OCI-LY7 (cell line): ENCODE measurements at regions not wholly inside any gene's neighbourhood (a gene's known extent, or its start where the extent isn't known, plus 50 kb on each side); places are given as distances from the start of the nearest gene placed in this dataset.

Experiments
- BruUV-seq: library from RNA; stranded (reverse); fragments of 400-500 nt; replicated peaks from 2 replicates; lab custom pipeline; 2021; lab: Mats Ljungman, UMichigan
- CTCF ChIA-PET: fragments of 300-600 bp; sonication (Branson Sonifier 250); formaldehyde crosslinking; loops from one replicate; lab custom pipeline; 2022; ENCODE audit warnings: antibody characterized with exemption; ENCODE audit not compliant: unreplicated experiment; lab: Charles Lee
- POLR2A ChIA-PET: fragments of 300-600 bp; sonication (Branson Sonifier 250); formaldehyde crosslinking; loops from one replicate; lab custom pipeline; 2022; ENCODE audit warnings: antibody characterized with exemption; lab: Charles Lee
- DNase-seq: peaks from one replicate; pipeline ENCODE4 v3.0.0-alpha.2; 2015; ENCODE audit warnings: low spot score
- H2AFZ ChIP-seq: fragments of 200-600 bp; sonication (generic), shearing (Covaris generic); 2 replicates; pipeline ENCODE4 v1.6.1; 2014; ENCODE audit warnings: mild to moderate bottlenecking, antibody characterized with exemption, low read length, moderate library complexity
- H3K27ac ChIP-seq: fragments of 200-600 bp; sonication (generic); 2 replicates; pipeline ENCODE4 v1.5.1; 2014; ENCODE audit warnings: mixed run types, low read depth, mild to moderate bottlenecking, moderate library complexity, low read length, inconsistent platforms; ENCODE audit not compliant: poor library complexity, severe bottlenecking
- H3K36me3 ChIP-seq: fragments of 200-600 bp; sonication (generic); 2 replicates; pipeline ENCODE4 v1.6.1; 2014; ENCODE audit warnings: mild to moderate bottlenecking, antibody characterized with exemption, low read length, moderate library complexity, mixed read lengths; ENCODE audit not compliant: insufficient read depth
- H3K4me1 ChIP-seq: fragments of 200-600 bp; sonication (generic); 2 replicates; pipeline ENCODE4 v1.5.1; 2014; ENCODE audit warnings: mild to moderate bottlenecking, low read length; ENCODE audit not compliant: insufficient read depth, poor library complexity, severe bottlenecking
- H3K4me2 ChIP-seq: fragments of 200-600 bp; sonication (generic); 2 replicates; pipeline ENCODE4 v1.6.1; 2014; ENCODE audit warnings: mild to moderate bottlenecking, low read length
- H3K4me3 ChIP-seq: fragments of 200-600 bp; sonication (generic); 2 replicates; pipeline ENCODE4 v1.5.1; 2014; ENCODE audit warnings: mild to moderate bottlenecking, low read depth, low read length; ENCODE audit not compliant: poor library complexity, severe bottlenecking
- H3K79me2 ChIP-seq: fragments of 200-600 bp; sonication (generic); 2 replicates; pipeline ENCODE4 v1.6.1; 2016; ENCODE audit warnings: low read depth, mild to moderate bottlenecking, low read length, moderate library complexity, mixed read lengths; ENCODE audit not compliant: insufficient read depth
- H3K9me2 ChIP-seq: fragments of 200-600 bp; sonication (generic); 2 replicates; pipeline ENCODE4 v1.6.1; 2016; ENCODE audit warnings: mild to moderate bottlenecking, low read length, mixed read lengths; ENCODE audit not compliant: insufficient read depth
- H3K9me3 ChIP-seq: fragments of 200-600 bp; sonication (generic); 2 replicates; pipeline ENCODE4 v1.6.1; 2014; ENCODE audit warnings: mild to moderate bottlenecking, mixed run types, low read length, mixed read lengths
- H4K20me1 ChIP-seq: fragments of 200-600 bp; sonication (generic); 2 replicates; pipeline ENCODE4 v1.6.1; 2014; ENCODE audit warnings: mild to moderate bottlenecking, antibody characterized with exemption, low read length, moderate library complexity, mixed read lengths; ENCODE audit not compliant: insufficient read depth
- CTCF ChIP-seq: fragments of 200-600 bp; sonication (generic); conservative IDR thresholded peaks from 2 replicates; pipeline ENCODE4 v1.5.1; 2014; ENCODE audit warnings: mild to moderate bottlenecking, antibody characterized with exemption, low read length, moderate library complexity, mixed read lengths
- EZH2phosphoT487 ChIP-seq: fragments of 200-600 bp; sonication (generic); IDR thresholded peaks from 2 replicates; pipeline ENCODE4 v1.6.1; 2018; ENCODE audit warnings: low read depth, borderline replicate concordance, mild to moderate bottlenecking, mixed run types, antibody characterized with exemption, low read length, moderate library complexity, mixed read lengths
- intact Hi-C: fragments of 100-400 bp; cut with micrococcal nuclease; formaldehyde crosslinking; loops from one replicate; pipeline ENCODE4 v1.10.0; 2022; ENCODE audit not compliant: unreplicated experiment

GRCh38 chr2:5507367-5507766 is 184.8 kb upstream of the SOX11 start:
- intact Hi-C loops: no loop called here
- Histone ChIP-seq H3K4me2 (no peak overlapping the region), H3K4me1 (no peaks in the 10 kb centered on the region), H2AFZ (no peak overlapping the region), H3K9me2 (no peaks in the 10 kb centered on the region), H3K27ac (no peak overlapping the region), H4K20me1 (no peaks in the 10 kb centered on the region), H3K4me3 (no peak overlapping the region), H3K9me3 (no peaks in the 10 kb centered on the region), H3K79me2 (no peaks in the 10 kb centered on the region), H3K36me3 (no peaks in the 10 kb centered on the region)
- BruUV-seq: no TSS peak
- ChIA-PET CTCF (no interaction called here), POLR2A (no interaction called here)
- no peak for TF ChIP-seq EZH2phosphoT487
- no peak for TF ChIP-seq CTCF
- DNase-seq: no peak

- no peaks in the 10 kb centered on the region for H4K20me1 ChIP-seq
- H3K27ac ChIP-seq: no peak overlapping the region
- no peak overlapping the region for H3K4me2 ChIP-seq
- H3K79me2 ChIP-seq: no peaks in the 10 kb centered on the region
- H2AFZ ChIP-seq: no peak overlapping the region
- TF ChIP-seq CTCF: no peak
- no peak for TF ChIP-seq EZH2phosphoT487
- CTCF ChIA-PET: no interaction called here
- BruUV-seq: no TSS peak
- no peaks in the 10 kb centered on the region for H3K4me1 ChIP-seq
- no peaks in the 10 kb centered on the region for H3K9me3 ChIP-seq
- H3K36me3 ChIP-seq: no peaks in the 10 kb centered on the region
- H3K4me3 ChIP-seq: no peak overlapping the region
- DNase-seq: no peak
- intact Hi-C loops: no loop called here
- POLR2A ChIA-PET: no interaction called here
- H3K9me2 ChIP-seq: no peaks in the 10 kb centered on the region
Observed at GRCh38 chr2:5509362-5509761, 182.8 kb upstream of the SOX11 start.

GRCh38 chr2:5510082-5510481 is 182.1 kb upstream of the SOX11 start:
- ChIA-PET POLR2A (no interaction called here), CTCF (no interaction called here)
- Histone ChIP-seq H3K36me3 (no peaks in the 10 kb centered on the region), H3K79me2 (no peaks in the 10 kb centered on the region), H2AFZ (no peak overlapping the region), H3K27ac (no peak overlapping the region), H3K4me1 (no peaks in the 10 kb centered on the region), H3K4me2 (no peak overlapping the region), H3K9me3 (no peaks in the 10 kb centered on the region), H3K9me2 (no peaks in the 10 kb centered on the region), H3K4me3 (no peak overlapping the region), H4K20me1 (no peaks in the 10 kb centered on the region)
- BruUV-seq: no TSS peak
- intact Hi-C loops: no loop called here
- DNase-seq: no peak
- TF ChIP-seq EZH2phosphoT487: no peak
- TF ChIP-seq CTCF: no peak
